Activated CD4-positive, alpha-beta T cell treated with anti-CD3 and anti-CD28 coated beads, Interleukin-2, Interleukin-6, amounts not matched to agents 100 ng/mL and 50 ng/mL, durations not matched to agents 16 hours and 8 hours (primary cell): ENCODE measurements at regions not wholly inside any gene's neighbourhood (a gene's known extent, or its start where the extent isn't known, plus 50 kb on each side); places are given as distances from the start of the nearest gene placed in this dataset.
"Not testable (repeated sequence)": the region's sequence is repeated elsewhere in the genome, so short reads cannot be mapped to it uniquely, and the experiment has no call there.

Experiments used
- DNase-seq: peaks from one replicate; pipeline ENCODE4 v3.0.0-alpha.2; 2020

DNA sequence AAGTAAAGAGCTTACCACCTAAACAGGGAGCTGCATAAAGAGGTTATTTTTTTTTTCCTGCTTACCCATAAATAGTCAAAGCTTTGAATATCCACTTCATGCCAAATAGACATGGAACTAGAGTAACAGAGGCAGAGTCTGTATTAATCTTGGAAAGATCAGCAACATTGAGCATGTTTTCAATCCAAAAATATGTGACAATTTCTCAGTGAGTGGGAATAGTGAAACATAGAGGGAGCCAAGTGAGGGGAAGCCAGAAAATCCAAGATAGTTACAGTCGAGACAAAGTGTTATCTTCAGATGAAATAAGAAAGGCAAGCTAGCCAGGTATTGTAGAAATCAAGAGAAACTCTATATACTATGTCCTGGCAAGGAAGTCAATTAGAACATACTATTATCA lies 122.3 kb upstream of the TACR3 start:
- no peak for DNase-seq

DNA sequence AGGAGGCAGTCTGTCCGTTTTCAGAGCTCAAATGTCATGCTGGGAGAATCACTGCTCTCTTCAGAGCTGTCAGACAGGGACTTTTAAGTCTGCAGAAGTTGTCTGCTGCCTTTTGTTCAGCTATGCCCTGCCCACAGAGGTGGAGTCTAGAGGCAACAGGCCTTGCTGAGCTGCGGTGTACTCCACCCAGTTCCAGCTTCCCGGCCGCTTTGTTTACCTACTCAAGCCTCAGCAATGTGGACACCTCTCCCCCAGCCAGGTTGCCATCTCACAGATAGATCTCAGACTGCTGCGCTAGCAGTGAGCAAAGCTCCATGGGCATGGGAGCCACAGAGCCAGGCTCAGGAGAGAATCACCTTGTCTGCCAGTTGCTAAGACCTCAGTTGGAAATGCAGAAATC lies 90.5 kb upstream of the TACR3 start:
- not testable (repeated sequence) for DNase-seq

DNA sequence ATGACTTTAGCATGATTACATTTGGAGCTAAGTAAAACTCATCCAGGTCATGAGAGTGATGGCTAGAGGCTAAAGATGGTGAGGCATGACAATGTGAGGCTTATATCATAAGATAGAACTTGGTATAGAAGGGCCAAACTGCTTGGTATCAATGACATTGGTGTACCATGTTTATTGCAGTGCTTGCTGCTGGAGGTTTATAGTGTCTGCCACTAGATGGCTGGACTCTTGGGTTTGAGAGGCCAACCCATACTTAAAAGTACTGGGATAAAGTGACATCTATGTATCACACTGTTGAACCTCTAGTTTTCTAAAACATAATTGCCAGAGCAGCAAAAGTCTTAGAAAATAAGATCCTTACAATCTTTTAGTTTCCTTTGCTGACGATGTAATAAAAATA lies 83.0 kb upstream of the TACR3 start:
- DNase-seq = no peak

DNA sequence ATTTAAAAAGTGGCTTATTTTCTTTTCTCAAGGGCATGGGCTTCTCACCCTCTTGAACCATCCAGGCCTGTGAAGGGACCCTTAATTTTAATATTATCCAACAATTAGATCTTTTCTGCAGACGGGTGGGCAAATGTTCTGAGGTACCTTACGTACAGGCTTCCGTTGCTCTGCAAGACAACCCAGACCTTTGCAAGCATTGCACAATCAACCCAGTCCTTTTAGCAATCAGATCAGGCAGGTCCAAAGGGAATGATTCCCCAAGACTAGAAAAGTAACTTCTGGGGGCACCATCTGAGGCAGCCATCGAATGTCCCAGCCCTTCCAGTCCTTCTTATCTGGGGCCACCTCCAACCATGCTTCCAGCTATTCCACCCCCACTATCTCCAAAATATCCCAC lies 67.3 kb upstream of the TACR3 start:
- no peak for DNase-seq

DNA sequence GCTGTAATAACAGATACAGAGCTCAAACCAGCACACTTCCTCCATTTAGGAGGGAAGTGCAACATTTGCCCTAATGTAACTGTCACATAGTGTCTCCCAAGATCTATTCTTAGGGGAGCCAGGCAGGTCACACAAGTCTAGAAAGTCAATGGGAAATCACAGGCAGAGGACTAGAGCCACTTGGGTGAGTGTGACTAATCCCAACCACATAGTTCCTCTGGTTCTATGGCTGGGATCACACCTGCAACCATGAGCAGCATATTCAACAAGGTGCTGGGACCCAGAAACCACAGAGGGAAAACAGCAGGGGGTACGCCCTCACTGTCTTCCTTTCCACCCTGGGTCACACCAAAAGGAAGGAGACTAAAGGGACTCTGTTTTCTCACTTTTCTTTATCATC lies 66.8 kb upstream of the TACR3 start:
- DNase-seq = no peak

DNA sequence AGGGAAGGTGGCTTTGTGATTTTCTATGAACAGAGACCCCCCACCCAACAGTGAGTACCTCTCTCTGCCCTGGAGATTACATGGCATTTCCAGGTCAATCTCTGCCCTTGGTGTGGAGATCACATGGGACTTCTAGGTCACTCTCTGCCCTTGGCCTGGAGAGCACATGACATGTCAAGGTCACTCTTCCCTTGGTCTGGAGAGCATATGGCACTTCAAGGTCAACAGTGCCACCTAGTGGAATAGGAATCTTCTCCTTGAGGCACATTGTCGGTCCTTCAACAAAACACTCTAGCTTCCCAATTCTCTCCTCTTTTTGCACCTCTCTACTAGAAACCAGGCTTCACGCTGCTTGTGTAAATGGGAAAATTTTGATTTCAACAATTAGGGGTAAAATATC lies 66.2 kb upstream of the TACR3 start:
- peak; percentile 44 for DNase-seq

DNA sequence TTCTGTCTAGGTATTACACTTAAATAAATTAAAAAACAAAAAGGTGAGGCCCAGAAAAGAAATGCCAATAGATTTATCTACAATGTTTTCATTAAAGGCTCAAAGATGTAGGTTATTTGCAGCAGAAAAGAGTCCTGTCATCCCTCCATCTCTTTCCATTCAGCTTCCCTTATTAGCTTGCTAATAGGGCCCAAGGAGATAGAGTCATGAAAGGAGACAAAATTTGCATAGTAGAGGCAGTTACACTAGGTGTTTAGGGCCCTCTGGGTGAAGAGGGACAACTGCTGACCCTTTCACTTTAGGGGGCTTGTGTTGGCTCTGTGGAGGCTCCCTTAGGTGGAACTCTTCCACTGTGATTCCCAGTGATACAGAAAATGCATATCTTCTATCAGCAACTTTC lies 58.4 kb upstream of the TACR3 start:
- DNase-seq = no peak

DNA sequence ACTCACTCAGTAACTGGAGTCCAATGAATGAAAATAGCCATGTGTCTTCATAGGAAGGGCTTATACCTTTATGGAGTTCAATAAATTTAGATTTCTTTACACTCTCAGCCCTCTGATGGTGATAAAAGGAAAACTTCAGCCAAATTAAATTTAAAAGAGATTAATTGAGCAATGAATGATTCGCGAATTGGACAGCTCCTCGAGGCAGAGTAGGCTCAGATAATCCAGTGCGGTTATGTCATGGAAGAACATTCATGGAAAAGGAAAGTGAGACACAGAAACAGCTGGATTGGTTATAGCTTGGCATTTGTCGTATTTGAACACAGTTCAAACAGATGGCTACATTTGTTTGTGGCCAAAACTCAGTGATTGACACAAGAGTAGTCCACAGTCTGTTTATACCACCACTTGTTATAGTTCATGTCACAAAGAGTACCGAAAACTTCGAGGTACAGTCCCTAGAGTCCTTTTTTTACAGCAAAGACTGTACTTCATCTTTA lies 54.6 kb upstream of the TACR3 start:
- no peak for DNase-seq

DNA sequence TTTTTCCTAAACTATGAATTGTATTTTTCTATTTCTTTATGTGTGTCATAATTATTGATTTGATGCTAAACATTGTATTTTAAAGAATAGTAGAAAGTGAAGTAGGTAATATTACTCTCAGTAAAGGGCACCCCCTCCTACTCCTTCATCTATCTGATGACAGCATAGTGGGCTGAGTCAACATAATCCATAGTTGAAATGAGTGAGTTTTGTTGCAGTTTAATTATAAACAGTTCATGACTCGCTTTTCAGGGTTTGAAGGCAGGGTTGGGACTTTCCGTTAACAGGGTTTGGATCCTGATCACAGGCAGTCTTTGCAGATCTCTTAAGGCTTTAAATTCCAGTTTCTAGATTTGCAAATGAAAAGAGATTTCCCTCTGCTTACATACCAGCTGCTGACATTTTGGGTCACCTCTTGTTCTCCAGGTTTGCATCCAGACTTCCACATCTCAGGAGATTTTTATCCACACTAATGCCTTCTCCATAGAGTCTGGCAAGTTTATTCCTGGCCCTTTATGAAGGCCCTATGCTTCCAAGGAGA lies 54.0 kb upstream of the TACR3 start:
- no peak for DNase-seq
